Uterus (tissue), 3 donors: ENCODE measurements at regions not wholly inside any gene's neighbourhood (a gene's known extent, or its start where the extent isn't known, plus 50 kb on each side); places are given as distances from the start of the nearest gene placed in this dataset.

Experiments used
- DNase-seq, 2 donors: peaks; one replicate each; pipeline ENCODE4 v3.0.0-alpha.2; 2019 to 2020
- H3K27ac ChIP-seq, 2 donors: fragments of 200-600 bp; sonication (generic); 1 replicate in 1 of 2; 2 replicates in 1 of 2; pipeline ENCODE4 v1.5.1; 2016 to 2018
- H3K27me3 ChIP-seq, 2 donors: fragments of 200-600 bp; sonication (generic); one replicate each; pipeline ENCODE4 v1.5.1; 2018 to 2019; ENCODE audit warnings: control low read depth in 1 of 2
- H3K36me3 ChIP-seq, 2 donors: fragments of 200-600 bp; sonication (generic); one replicate each; pipeline ENCODE4 v1.5.1; 2019; ENCODE audit warnings: control low read depth in 1 of 2
- H3K4me1 ChIP-seq, 2 donors: fragments of 200-600 bp; sonication (generic); one replicate each; pipeline ENCODE4 v1.5.1; 2018 to 2019; ENCODE audit warnings: control low read depth in 1 of 2
- H3K4me3 ChIP-seq, 2 donors: fragments of 200-600 bp; sonication (generic); 1 replicate in 1 of 2; 2 replicates in 1 of 2; pipeline ENCODE4 v1.5.1; 2018 to 2019; ENCODE audit warnings: mild to moderate bottlenecking in 1 of 2
- H3K9me3 ChIP-seq, 2 donors: fragments of 200-600 bp; sonication (generic); one replicate each; pipeline ENCODE4 v1.5.1; 2019; ENCODE audit warnings: control low read depth in 1 of 2
- POLR2A ChIP-seq, 2 donors: fragments of 450-650 bp; IDR thresholded peaks; one replicate each; pipeline ENCODE4 v1.6.1; 2016; ENCODE audit warnings: antibody characterized with exemption in 2 of 2, mild to moderate bottlenecking in 1 of 2, moderate library complexity in 1 of 2
- intact Hi-C: fragments of 100-400 bp; cut with DNase I; formaldehyde crosslinking; loops from one replicate; pipeline ENCODE4 v1.15.1; 2023; ENCODE audit warnings: low total_unique reads
- TF ChIP-seq, protein P1 (sequence below), 4 experiments: fragments of 200-600 bp in 2 of 4; fragments of 450-650 bp in 2 of 4; sonication (generic) in 2 of 4; IDR thresholded peaks; one replicate each; pipeline ENCODE4 v1.5.1; 2016 to 2019; ENCODE audit warnings: antibody characterized with exemption in 4 of 4, mild to moderate bottlenecking in 2 of 4, moderate library complexity in 1 of 4
- donor health status: DM: yes; HTN: yes; CAD: no.

DNA sequence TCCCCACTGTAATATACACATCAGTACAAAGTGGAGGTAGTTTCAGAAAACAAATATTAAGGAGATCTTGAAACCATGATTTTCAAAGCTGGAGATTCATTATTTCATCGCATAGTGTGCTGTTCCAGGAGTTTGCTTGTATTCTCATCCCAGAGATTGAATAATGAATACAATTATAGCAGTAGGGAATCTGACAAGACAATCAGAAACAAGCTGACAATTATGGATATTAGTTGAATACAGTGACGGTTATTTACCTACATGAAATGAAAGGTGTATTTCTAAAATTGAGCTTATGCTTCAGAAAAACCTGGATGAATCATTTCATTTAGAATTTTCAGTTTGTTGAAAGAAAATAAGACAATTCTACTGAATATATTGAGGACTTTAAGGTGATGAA, 2119.0 kb downstream of the MRPL39 start:
- Histone ChIP-seq H3K9me3 (no peaks in the 10 kb centered on the region), H3K36me3 (no peaks in the 10 kb centered on the region), H3K27ac (no peak overlapping the region), H3K4me1 (no peaks in the 10 kb centered on the region), H3K27me3 (no peaks in the 10 kb centered on the region), H3K4me3 (no peak overlapping the region)
- TF ChIP-seq, protein P1, sequence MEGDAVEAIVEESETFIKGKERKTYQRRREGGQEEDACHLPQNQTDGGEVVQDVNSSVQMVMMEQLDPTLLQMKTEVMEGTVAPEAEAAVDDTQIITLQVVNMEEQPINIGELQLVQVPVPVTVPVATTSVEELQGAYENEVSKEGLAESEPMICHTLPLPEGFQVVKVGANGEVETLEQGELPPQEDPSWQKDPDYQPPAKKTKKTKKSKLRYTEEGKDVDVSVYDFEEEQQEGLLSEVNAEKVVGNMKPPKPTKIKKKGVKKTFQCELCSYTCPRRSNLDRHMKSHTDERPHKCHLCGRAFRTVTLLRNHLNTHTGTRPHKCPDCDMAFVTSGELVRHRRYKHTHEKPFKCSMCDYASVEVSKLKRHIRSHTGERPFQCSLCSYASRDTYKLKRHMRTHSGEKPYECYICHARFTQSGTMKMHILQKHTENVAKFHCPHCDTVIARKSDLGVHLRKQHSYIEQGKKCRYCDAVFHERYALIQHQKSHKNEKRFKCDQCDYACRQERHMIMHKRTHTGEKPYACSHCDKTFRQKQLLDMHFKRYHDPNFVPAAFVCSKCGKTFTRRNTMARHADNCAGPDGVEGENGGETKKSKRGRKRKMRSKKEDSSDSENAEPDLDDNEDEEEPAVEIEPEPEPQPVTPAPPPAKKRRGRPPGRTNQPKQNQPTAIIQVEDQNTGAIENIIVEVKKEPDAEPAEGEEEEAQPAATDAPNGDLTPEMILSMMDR (IDR thresholded peaks at IDR 0.05) = no peak
- no peak for TF ChIP-seq POLR2A (IDR thresholded peaks at IDR 0.05)
- intact Hi-C loops = no loop called here
- no peak for DNase-seq

DNA sequence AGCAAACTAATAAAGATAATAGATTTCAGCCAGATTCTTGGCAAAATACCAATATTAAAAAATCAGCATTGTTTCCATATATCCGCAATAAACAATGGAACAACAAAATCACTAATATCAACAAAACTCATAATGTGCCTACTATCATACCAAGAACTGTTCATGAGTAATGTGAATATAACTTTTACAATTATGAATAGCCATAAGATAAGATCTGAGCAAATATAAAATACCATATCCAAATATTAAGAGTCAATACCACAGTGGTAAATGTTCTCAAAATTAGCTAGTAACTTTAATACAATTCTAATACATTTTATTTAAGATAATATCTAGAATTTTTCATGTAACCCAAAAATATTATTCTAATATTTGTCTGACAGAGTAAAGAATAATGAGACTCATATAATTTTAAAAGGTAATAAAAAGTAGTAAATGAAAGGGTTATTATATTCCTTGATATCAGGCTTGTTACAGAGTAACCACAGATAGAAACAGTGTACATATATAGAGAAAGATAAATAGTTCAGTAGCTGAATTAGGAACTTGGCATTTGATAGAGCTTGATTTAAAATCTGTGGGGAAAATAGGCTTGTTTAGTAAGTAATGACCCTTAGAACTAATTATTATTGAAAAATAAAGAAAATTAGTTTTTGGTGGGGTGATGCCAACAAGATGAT, 2126.6 kb downstream of the MRPL39 start:
- Histone ChIP-seq H3K9me3 (no peaks in the 10 kb centered on the region), H3K27ac (no peak overlapping the region), H3K4me1 (no peaks in the 10 kb centered on the region), H3K36me3 (peaks cover 0 to 5% of the 10 kb centered on the region in 2 donors), H3K27me3 (no peaks in the 10 kb centered on the region), H3K4me3 (no peak overlapping the region)
- intact Hi-C loops = no loop called here
- no peak for DNase-seq
- no peak for TF ChIP-seq POLR2A (IDR thresholded peaks at IDR 0.05)

DNA sequence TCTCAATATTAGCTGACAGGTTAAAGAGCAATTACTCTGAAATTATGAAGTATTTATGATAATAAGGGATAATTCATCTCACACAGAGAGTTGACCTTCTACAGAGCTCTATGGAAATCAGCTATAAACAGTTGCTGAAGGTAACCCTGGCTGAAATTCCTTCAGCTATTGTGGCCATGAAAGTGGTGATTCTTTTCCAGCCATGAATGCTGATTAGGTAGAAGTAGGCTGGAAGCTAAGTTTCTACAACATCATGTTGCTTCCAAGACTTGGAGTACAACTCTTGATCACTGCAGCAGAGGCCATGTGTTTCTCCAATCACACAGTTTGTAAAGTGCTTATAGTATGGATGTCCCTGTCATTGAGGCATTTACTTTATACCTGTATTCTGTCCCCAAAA, 2128.9 kb downstream of the MRPL39 start:
- Histone ChIP-seq H3K27ac (no peak overlapping the region), H3K27me3 (no peaks in the 10 kb centered on the region), H3K4me1 (no peaks in the 10 kb centered on the region), H3K4me3 (no peak overlapping the region), H3K36me3 (peaks cover 0 to 5% of the 10 kb centered on the region in 2 donors), H3K9me3 (no peaks in the 10 kb centered on the region)
- no peak for DNase-seq
- intact Hi-C loops = no loop called here
- TF ChIP-seq, protein P1 (IDR thresholded peaks at IDR 0.05) = no peak
- no peak for TF ChIP-seq POLR2A (IDR thresholded peaks at IDR 0.05)

DNA sequence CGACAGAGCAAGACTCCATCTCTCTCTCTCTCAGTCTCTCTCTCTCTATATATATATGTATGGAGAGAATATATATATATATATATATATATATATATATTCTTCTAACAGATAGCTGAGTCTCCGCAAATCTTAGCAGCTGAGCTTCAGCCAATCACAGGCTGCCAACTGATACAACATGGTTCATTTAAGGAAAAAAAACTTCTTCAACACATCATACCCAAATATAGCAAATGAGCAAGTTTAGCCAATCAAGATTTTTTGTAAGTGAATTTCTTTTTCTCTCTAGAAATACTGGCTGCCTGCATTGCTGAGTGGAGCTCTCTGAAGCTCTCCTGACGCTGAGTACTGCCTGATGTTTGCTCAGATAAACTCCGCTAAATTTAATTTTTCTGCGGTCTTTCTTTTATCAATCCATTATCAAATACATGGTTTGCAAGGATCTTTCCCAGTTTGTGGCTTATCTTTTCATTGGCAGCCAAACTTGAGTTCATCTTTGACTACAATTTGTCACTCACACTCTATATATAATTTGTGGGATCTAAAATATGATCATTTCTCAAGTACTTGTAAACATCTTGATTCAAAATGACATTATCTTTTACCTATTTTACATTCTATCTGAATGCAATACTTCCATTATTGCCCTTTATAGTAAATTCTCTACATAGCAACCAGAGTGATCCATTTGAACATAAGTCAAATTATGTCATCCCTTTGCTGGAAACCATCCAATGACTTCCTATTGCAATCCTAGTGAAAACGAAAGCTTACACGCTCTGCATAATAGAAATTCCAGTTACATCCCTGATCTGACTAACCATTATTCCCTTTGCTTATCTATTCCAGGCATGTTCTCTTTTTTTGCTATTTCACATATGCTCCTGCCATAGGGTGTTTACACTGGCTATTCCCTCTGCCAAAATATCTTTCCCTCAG, 2131.7 kb downstream of the MRPL39 start:
- Histone ChIP-seq H3K9me3 (no peaks in the 10 kb centered on the region), H3K4me3 (no peak overlapping the region), H3K27me3 (no peaks in the 10 kb centered on the region), H3K36me3 (peaks cover 0 to 5% of the 10 kb centered on the region in 2 donors), H3K27ac (no peak overlapping the region), H3K4me1 (no peaks in the 10 kb centered on the region)
- TF ChIP-seq, protein P1 (IDR thresholded peaks at IDR 0.05) = no peak
- TF ChIP-seq POLR2A (IDR thresholded peaks at IDR 0.05) = no peak
- no peak for DNase-seq
- intact Hi-C loops = no loop called here

DNA sequence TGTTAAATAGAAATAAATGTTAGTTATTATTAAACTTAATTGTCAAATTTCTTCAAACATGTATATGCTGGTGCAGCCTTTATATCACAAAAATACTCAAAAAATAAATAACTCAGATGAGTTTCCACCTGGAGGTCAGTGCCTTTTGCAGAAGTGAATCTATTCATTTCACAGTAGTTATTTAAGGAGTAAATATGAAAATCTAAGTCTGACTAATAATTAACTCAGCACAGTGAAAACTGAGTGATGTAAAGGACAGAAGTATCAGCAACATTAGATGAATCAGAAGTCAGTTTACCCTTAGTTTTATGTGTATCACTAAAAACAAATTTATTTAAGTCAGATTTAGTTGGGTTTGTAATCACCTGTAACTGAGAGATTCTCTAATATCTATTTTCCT, 2135.4 kb downstream of the MRPL39 start:
- Histone ChIP-seq H3K27ac (no peak overlapping the region), H3K27me3 (no peaks in the 10 kb centered on the region), H3K36me3 (no peaks in the 10 kb centered on the region), H3K4me3 (no peak overlapping the region), H3K4me1 (no peaks in the 10 kb centered on the region), H3K9me3 (no peaks in the 10 kb centered on the region)
- no peak for TF ChIP-seq POLR2A (IDR thresholded peaks at IDR 0.05)
- TF ChIP-seq, protein P1 (IDR thresholded peaks at IDR 0.05) = no peak
- intact Hi-C loops = no loop called here
- no peak for DNase-seq
